ENCODE measurements at regions not wholly inside any gene's neighbourhood (a gene's known extent, or its start where the extent isn't known, plus 50 kb on each side); places are given as distances from the start of the nearest gene placed in this dataset.

GRCh38 chr5:67549296-67549618 lies 352.7 kb upstream of the CD180 start:
- H3K36me3 ChIP-seq (ENCODE audit: control insufficient read depth in 2 of 2, extremely low read depth in 1 of 2, insufficient read depth in 2 of 2, low read length in 2 of 2), result no peaks in the 10 kb centered on the region
- no peak overlapping the region for H2AFZ ChIP-seq (ENCODE audit: control insufficient read depth, low read length)
- H4K20me1 ChIP-seq (ENCODE audit: control insufficient read depth, extremely low read depth, insufficient read depth, low read length), result no peaks in the 10 kb centered on the region
- H3K4me3 ChIP-seq (ENCODE audit: control insufficient read depth in 2 of 3, extremely low read depth in 1 of 3, insufficient read depth in 2 of 3, low read depth in 1 of 3, low read length in 3 of 3), result no peak overlapping the region
- dilution Hi-C loops (cut with MboI; ENCODE audit: extremely low pct_ligation_motif_present, low sequenced_read_pairs), result no loop called here
- TF ChIP-seq CTCF (optimal IDR thresholded peaks at IDR 0.05 in 1 of 3, IDR thresholded peaks at IDR 0.05 in 1 of 3, conservative IDR thresholded peaks at IDR 0.05 in 1 of 3; ENCODE audit: extremely low read depth in 1 of 3, insufficient read depth in 2 of 3, low read length in 3 of 3) (no peak), EZH2 (IDR thresholded peaks at IDR 0.05; ENCODE audit: low read length) (no peak)
- no peak overlapping the region for H3K27ac ChIP-seq (ENCODE audit: control insufficient read depth, insufficient read depth, low read length)
- no peaks in the 10 kb centered on the region for H3K4me1 ChIP-seq (ENCODE audit: control insufficient read depth, extremely low read depth, insufficient read depth, low read length)
- FAIRE-seq (no peak), DNase-seq (ENCODE audit: low read depth, low spot score) (no peak)
- no peaks in the 10 kb centered on the region for H3K9me1 ChIP-seq (ENCODE audit: control insufficient read depth, extremely low read depth, insufficient read depth, low read length)
- no peaks in the 10 kb centered on the region for H3K79me2 ChIP-seq (ENCODE audit: control insufficient read depth, insufficient read depth, low read length)
- H3K27me3 ChIP-seq (ENCODE audit: control insufficient read depth, extremely low read depth, insufficient read depth, low read length), result no peaks in the 10 kb centered on the region
- H3K9ac ChIP-seq (ENCODE audit: control insufficient read depth, extremely low read depth, insufficient read depth, low read length), result no peak overlapping the region
- no peak overlapping the region for H3K4me2 ChIP-seq (ENCODE audit: control insufficient read depth, extremely low read depth, insufficient read depth, low read depth, low read length)
- H3K9me3 ChIP-seq (ENCODE audit: control insufficient read depth, low read depth, low read length), result no peaks in the 10 kb centered on the region

- FAIRE-seq, result no peak
- peak overlapping the region; percentile 4 for H2AFZ ChIP-seq (ENCODE audit: control insufficient read depth, low read length)
- no peak overlapping the region for H3K4me2 ChIP-seq (ENCODE audit: control insufficient read depth, extremely low read depth, insufficient read depth, low read depth, low read length)
Measured at GRCh38 chr5:67548520-67549295, 352.1 kb upstream of the CD180 start.

More at GRCh38 chr5:67548520-67549295, 352.1 kb upstream of the CD180 start:
- no peaks in the 10 kb centered on the region for H4K20me1 ChIP-seq (ENCODE audit: control insufficient read depth, extremely low read depth, insufficient read depth, low read length)
- H3K4me1 ChIP-seq (ENCODE audit: control insufficient read depth, extremely low read depth, insufficient read depth, low read length), result no peaks in the 10 kb centered on the region
- TF ChIP-seq CTCF (optimal IDR thresholded peaks at IDR 0.05 in 1 of 3, IDR thresholded peaks at IDR 0.05 in 1 of 3, conservative IDR thresholded peaks at IDR 0.05 in 1 of 3; ENCODE audit: extremely low read depth in 1 of 3, insufficient read depth in 2 of 3, low read length in 3 of 3) (no peak), EZH2 (IDR thresholded peaks at IDR 0.05; ENCODE audit: low read length) (no peak)
- no peaks in the 10 kb centered on the region for H3K79me2 ChIP-seq (ENCODE audit: control insufficient read depth, insufficient read depth, low read length)
- DNase-seq (ENCODE audit: low read depth, low spot score), result no peak
- H3K36me3 ChIP-seq (ENCODE audit: control insufficient read depth in 2 of 2, extremely low read depth in 1 of 2, insufficient read depth in 2 of 2, low read length in 2 of 2), result no peaks in the 10 kb centered on the region
- dilution Hi-C loops (cut with MboI; ENCODE audit: extremely low pct_ligation_motif_present, low sequenced_read_pairs), result no loop called here
- no peaks in the 10 kb centered on the region for H3K27me3 ChIP-seq (ENCODE audit: control insufficient read depth, extremely low read depth, insufficient read depth, low read length)
- no peaks in the 10 kb centered on the region for H3K9me1 ChIP-seq (ENCODE audit: control insufficient read depth, extremely low read depth, insufficient read depth, low read length)
- no peak overlapping the region for H3K4me3 ChIP-seq (ENCODE audit: control insufficient read depth in 2 of 3, extremely low read depth in 1 of 3, insufficient read depth in 2 of 3, low read depth in 1 of 3, low read length in 3 of 3)
- H3K27ac ChIP-seq (ENCODE audit: control insufficient read depth, insufficient read depth, low read length), result no peak overlapping the region
- H3K9ac ChIP-seq (ENCODE audit: control insufficient read depth, extremely low read depth, insufficient read depth, low read length), result no peak overlapping the region
- H3K9me3 ChIP-seq (ENCODE audit: control insufficient read depth, low read depth, low read length), result no peaks in the 10 kb centered on the region
